OCI-LY7 (cell line): ENCODE measurements at regions not wholly inside any gene's neighbourhood (a gene's known extent, or its start where the extent isn't known, plus 50 kb on each side); places are given as distances from the start of the nearest gene placed in this dataset.

Experiments
- BruUV-seq: library from RNA; stranded (reverse); fragments of 400-500 nt; replicated peaks from 2 replicates; lab custom pipeline; 2021; lab: Mats Ljungman, UMichigan
- CTCF ChIA-PET: fragments of 300-600 bp; sonication (Branson Sonifier 250); formaldehyde crosslinking; loops from one replicate; lab custom pipeline; 2022; ENCODE audit warnings: antibody characterized with exemption; ENCODE audit not compliant: unreplicated experiment; lab: Charles Lee
- POLR2A ChIA-PET: fragments of 300-600 bp; sonication (Branson Sonifier 250); formaldehyde crosslinking; loops from one replicate; lab custom pipeline; 2022; ENCODE audit warnings: antibody characterized with exemption; lab: Charles Lee
- DNase-seq: peaks from one replicate; pipeline ENCODE4 v3.0.0-alpha.2; 2015; ENCODE audit warnings: low spot score
- H2AFZ ChIP-seq: fragments of 200-600 bp; sonication (generic), shearing (Covaris generic); 2 replicates; pipeline ENCODE4 v1.6.1; 2014; ENCODE audit warnings: mild to moderate bottlenecking, antibody characterized with exemption, low read length, moderate library complexity
- H3K27ac ChIP-seq: fragments of 200-600 bp; sonication (generic); 2 replicates; pipeline ENCODE4 v1.5.1; 2014; ENCODE audit warnings: mixed run types, low read depth, mild to moderate bottlenecking, moderate library complexity, low read length, inconsistent platforms; ENCODE audit not compliant: poor library complexity, severe bottlenecking
- H3K36me3 ChIP-seq: fragments of 200-600 bp; sonication (generic); 2 replicates; pipeline ENCODE4 v1.6.1; 2014; ENCODE audit warnings: mild to moderate bottlenecking, antibody characterized with exemption, low read length, moderate library complexity, mixed read lengths; ENCODE audit not compliant: insufficient read depth
- H3K4me1 ChIP-seq: fragments of 200-600 bp; sonication (generic); 2 replicates; pipeline ENCODE4 v1.5.1; 2014; ENCODE audit warnings: mild to moderate bottlenecking, low read length; ENCODE audit not compliant: insufficient read depth, poor library complexity, severe bottlenecking
- H3K4me2 ChIP-seq: fragments of 200-600 bp; sonication (generic); 2 replicates; pipeline ENCODE4 v1.6.1; 2014; ENCODE audit warnings: mild to moderate bottlenecking, low read length
- H3K4me3 ChIP-seq: fragments of 200-600 bp; sonication (generic); 2 replicates; pipeline ENCODE4 v1.5.1; 2014; ENCODE audit warnings: mild to moderate bottlenecking, low read depth, low read length; ENCODE audit not compliant: poor library complexity, severe bottlenecking
- H3K79me2 ChIP-seq: fragments of 200-600 bp; sonication (generic); 2 replicates; pipeline ENCODE4 v1.6.1; 2016; ENCODE audit warnings: low read depth, mild to moderate bottlenecking, low read length, moderate library complexity, mixed read lengths; ENCODE audit not compliant: insufficient read depth
- H3K9me2 ChIP-seq: fragments of 200-600 bp; sonication (generic); 2 replicates; pipeline ENCODE4 v1.6.1; 2016; ENCODE audit warnings: mild to moderate bottlenecking, low read length, mixed read lengths; ENCODE audit not compliant: insufficient read depth
- H3K9me3 ChIP-seq: fragments of 200-600 bp; sonication (generic); 2 replicates; pipeline ENCODE4 v1.6.1; 2014; ENCODE audit warnings: mild to moderate bottlenecking, mixed run types, low read length, mixed read lengths
- H4K20me1 ChIP-seq: fragments of 200-600 bp; sonication (generic); 2 replicates; pipeline ENCODE4 v1.6.1; 2014; ENCODE audit warnings: mild to moderate bottlenecking, antibody characterized with exemption, low read length, moderate library complexity, mixed read lengths; ENCODE audit not compliant: insufficient read depth
- CTCF ChIP-seq: fragments of 200-600 bp; sonication (generic); conservative IDR thresholded peaks from 2 replicates; pipeline ENCODE4 v1.5.1; 2014; ENCODE audit warnings: mild to moderate bottlenecking, antibody characterized with exemption, low read length, moderate library complexity, mixed read lengths
- EZH2phosphoT487 ChIP-seq: fragments of 200-600 bp; sonication (generic); IDR thresholded peaks from 2 replicates; pipeline ENCODE4 v1.6.1; 2018; ENCODE audit warnings: low read depth, borderline replicate concordance, mild to moderate bottlenecking, mixed run types, antibody characterized with exemption, low read length, moderate library complexity, mixed read lengths
- intact Hi-C: fragments of 100-400 bp; cut with micrococcal nuclease; formaldehyde crosslinking; loops from one replicate; pipeline ENCODE4 v1.10.0; 2022; ENCODE audit not compliant: unreplicated experiment

DNA sequence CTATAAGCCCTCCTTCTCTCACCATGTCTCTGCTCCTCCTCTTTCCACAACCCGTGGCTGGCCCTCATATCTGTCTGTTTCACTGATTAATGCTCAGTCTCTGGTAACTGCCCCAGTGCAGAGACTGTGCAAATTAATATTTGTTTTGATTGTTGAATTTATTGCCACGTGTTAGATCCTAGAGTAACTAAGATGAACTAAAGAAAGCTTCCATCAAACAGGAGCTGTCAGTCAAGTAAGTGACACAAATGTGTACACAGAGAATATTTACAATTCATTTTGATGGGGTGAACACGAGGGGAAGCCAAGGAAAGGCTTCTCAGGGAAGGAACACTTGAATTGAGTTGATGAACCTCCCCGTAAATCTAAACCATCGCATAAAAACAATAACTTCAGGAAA is 182.5 kb downstream of the BAMBI start:
- BruUV-seq: no TSS peak
- H3K9me2 ChIP-seq: no peaks in the 10 kb centered on the region
- H3K79me2 ChIP-seq: no peaks in the 10 kb centered on the region
- H4K20me1 ChIP-seq: no peaks in the 10 kb centered on the region
- H3K36me3 ChIP-seq: no peaks in the 10 kb centered on the region
- DNase-seq: no peak
- no peaks in the 10 kb centered on the region for H3K9me3 ChIP-seq
- ChIA-PET POLR2A (interaction anchor here (0.6 kb wide), 1 partner anchor 163 kb away, joined by 4 read pairs; no protein-coding TSS in a partner anchor), CTCF (no interaction called here)
- H3K27ac ChIP-seq: no peak overlapping the region
- no peak overlapping the region for H3K4me2 ChIP-seq
- TF ChIP-seq EZH2phosphoT487 (no peak), CTCF (no peak)
- no peaks in the 10 kb centered on the region for H3K4me1 ChIP-seq
- H3K4me3 ChIP-seq: no peak overlapping the region
- intact Hi-C loops: no loop called here
- H2AFZ ChIP-seq: no peak overlapping the region

DNA sequence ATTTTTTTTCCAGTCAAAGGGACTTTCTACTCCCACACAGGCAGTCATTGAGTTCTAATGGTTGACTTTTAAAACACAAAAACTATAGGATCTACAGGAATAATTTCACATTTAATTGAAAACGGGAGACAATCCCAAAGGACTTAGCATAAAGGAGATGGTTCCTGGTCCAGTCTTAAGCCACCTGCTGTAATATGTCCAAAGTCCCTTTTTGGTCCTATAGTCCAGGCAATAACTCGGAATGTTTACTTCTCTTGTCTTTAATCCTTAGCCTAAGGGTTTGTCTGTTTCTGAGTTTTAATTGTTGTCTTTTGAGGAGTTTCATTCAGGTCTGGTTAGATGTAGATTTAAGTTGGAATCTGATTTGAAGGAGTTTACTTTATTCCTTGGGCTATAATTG is 184.9 kb downstream of the BAMBI start:
- intact Hi-C loops: no loop called here
- no peak for DNase-seq
- Histone ChIP-seq H3K9me2 (no peaks in the 10 kb centered on the region), H3K4me2 (no peak overlapping the region), H3K9me3 (no peaks in the 10 kb centered on the region), H3K36me3 (no peaks in the 10 kb centered on the region), H3K4me3 (no peak overlapping the region), H4K20me1 (no peaks in the 10 kb centered on the region), H3K27ac (no peak overlapping the region), H2AFZ (no peak overlapping the region), H3K79me2 (no peaks in the 10 kb centered on the region), H3K4me1 (no peaks in the 10 kb centered on the region)
- no TSS peak for BruUV-seq
- no peak for TF ChIP-seq CTCF
- no peak for TF ChIP-seq EZH2phosphoT487
- CTCF ChIA-PET: no interaction called here
- POLR2A ChIA-PET: interaction anchor here (0.6 kb wide), 1 partner anchor 37 kb away, joined by 3 read pairs; no protein-coding TSS in a partner anchor

DNA sequence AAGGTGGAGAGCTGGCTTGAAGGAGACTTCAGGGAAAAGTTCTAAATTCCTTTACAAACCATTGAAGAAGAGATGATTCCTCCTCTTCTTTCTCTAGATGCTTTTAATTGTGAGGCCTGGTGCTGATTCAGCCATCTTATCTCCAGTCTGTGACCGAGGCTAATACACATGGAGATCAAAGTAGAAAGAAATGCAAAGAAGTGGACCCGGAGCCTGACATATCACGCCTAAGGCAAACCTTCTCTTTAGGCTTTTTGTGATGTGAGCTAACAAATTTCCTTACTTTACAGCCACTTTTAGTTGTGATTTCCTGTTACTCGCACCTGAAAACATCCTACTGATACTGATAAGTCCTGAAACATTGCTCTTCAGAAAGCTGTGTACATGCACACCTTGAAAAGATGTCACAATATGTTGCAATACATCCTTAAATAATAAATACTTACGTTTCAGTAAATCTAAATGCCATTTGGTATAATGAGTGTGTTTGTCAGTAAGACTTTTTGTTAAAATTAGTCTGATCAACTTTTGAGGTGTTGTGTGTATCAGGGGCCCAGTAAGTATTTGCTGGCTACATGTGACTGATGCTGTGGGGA is 192.4 kb downstream of the BAMBI start:
- no peaks in the 10 kb centered on the region for H4K20me1 ChIP-seq
- no peaks in the 10 kb centered on the region for H3K36me3 ChIP-seq
- BruUV-seq: no TSS peak
- DNase-seq: no peak
- H3K4me1 ChIP-seq: no peaks in the 10 kb centered on the region
- intact Hi-C loops: no loop called here
- H3K4me2 ChIP-seq: no peak overlapping the region
- H3K9me2 ChIP-seq: no peaks in the 10 kb centered on the region
- H3K9me3 ChIP-seq: no peaks in the 10 kb centered on the region
- TF ChIP-seq EZH2phosphoT487 (no peak), CTCF (no peak)
- no peaks in the 10 kb centered on the region for H3K79me2 ChIP-seq
- no peak overlapping the region for H2AFZ ChIP-seq
- POLR2A ChIA-PET: no interaction called here
- no peak overlapping the region for H3K27ac ChIP-seq
- CTCF ChIA-PET: no interaction called here
- H3K4me3 ChIP-seq: no peak overlapping the region
